Neural cell (in vitro differentiated cells): ENCODE measurements at regions not wholly inside any gene's neighbourhood (a gene's known extent, or its start where the extent isn't known, plus 50 kb on each side); places are given as distances from the start of the nearest gene placed in this dataset.

ENCODE experiments used
- H2AFZ ChIP-seq: fragments of 200-600, 300-800 bp; sonication (generic), shearing (Covaris generic); 2 replicates; pipeline ENCODE4 v1.6.0; 2014; ENCODE audit warnings: low read depth, mild to moderate bottlenecking, antibody characterized with exemption, low read length, moderate library complexity
- H3F3A ChIP-seq: fragments of 200-600 bp; shearing (Covaris generic); 2 replicates; pipeline ENCODE4 v1.6.1; 2016; ENCODE audit warnings: mild to moderate bottlenecking, moderate library complexity, mixed read lengths, antibody characterized with exemption, low read length; ENCODE audit not compliant: insufficient read depth, poor library complexity, severe bottlenecking
- H3K27ac ChIP-seq: fragments of 200-600, 300-800 bp; sonication (generic), shearing (Covaris generic); 2 replicates; pipeline ENCODE4 v1.5.1; 2014; ENCODE audit warnings: mild to moderate bottlenecking, low read length, moderate library complexity
- H3K27me3 ChIP-seq: fragments of 300-800, 200-600 bp; sonication (generic), shearing (Covaris generic); 2 replicates; pipeline ENCODE4 v1.6.0; 2014; ENCODE audit warnings: mild to moderate bottlenecking, low read depth, low read length, moderate library complexity; ENCODE audit not compliant: insufficient read depth
- H3K36me3 ChIP-seq: fragments of 300-800, 200-600 bp; sonication (generic), shearing (Covaris generic); 2 replicates; pipeline ENCODE4 v1.5.1; 2014; ENCODE audit warnings: mild to moderate bottlenecking, antibody characterized with exemption, low read length, moderate library complexity; ENCODE audit not compliant: insufficient read depth
- H3K4me2 ChIP-seq: fragments of 300-800, 200-600 bp; sonication (generic), shearing (Covaris generic); 2 replicates; pipeline ENCODE4 v1.6.0; 2014; ENCODE audit warnings: mild to moderate bottlenecking, low read length
- H3K4me3 ChIP-seq: fragments of 300-800, 200-600 bp; sonication (generic), shearing (Covaris generic); 2 replicates; pipeline ENCODE4 v1.5.1; 2014; ENCODE audit warnings: mild to moderate bottlenecking, low read length, moderate library complexity
- H3K79me2 ChIP-seq: fragments of 200-600 bp; shearing (Covaris generic); replicated peaks from 2 replicates; pipeline ENCODE4 v1.6.0; 2014; ENCODE audit warnings: mild to moderate bottlenecking, low read length, moderate library complexity; ENCODE audit not compliant: insufficient read depth
- H3K9ac ChIP-seq: fragments of 300-800, 200-600 bp; sonication (generic), shearing (Covaris generic); 2 replicates; pipeline ENCODE4 v1.6.1; 2016; ENCODE audit warnings: mild to moderate bottlenecking, low read length, mixed read lengths
- H3K9me2 ChIP-seq: fragments of 200-600 bp; shearing (Covaris generic); 2 replicates; pipeline ENCODE4 v1.6.1; 2016; ENCODE audit warnings: mild to moderate bottlenecking, low read length, mixed read lengths; ENCODE audit not compliant: insufficient read depth
- H3K9me3 ChIP-seq: fragments of 200-600, 300-800 bp; sonication (generic), shearing (Covaris generic); 2 replicates; pipeline ENCODE4 v1.6.1; 2016; ENCODE audit warnings: mild to moderate bottlenecking, mixed run types, low read length, moderate library complexity, mixed read lengths
- H4K20me1 ChIP-seq: fragments of 200-600 bp; shearing (Covaris generic); 2 replicates; pipeline ENCODE4 v1.6.1; 2016; ENCODE audit warnings: mild to moderate bottlenecking, mixed run types; ENCODE audit not compliant: insufficient read depth
- CTCF ChIP-seq: fragments of 450-650 bp; IDR thresholded peaks from 2 replicates; pipeline ENCODE4 v1.5.1; 2014; ENCODE audit warnings: antibody characterized with exemption, mild to moderate bottlenecking, moderate library complexity; ENCODE audit not compliant: poor library complexity, severe bottlenecking
- EP300 ChIP-seq: fragments of 450-650 bp; conservative IDR thresholded peaks from 2 replicates; pipeline ENCODE4 v1.6.1; 2014; ENCODE audit warnings: antibody characterized with exemption, mild to moderate bottlenecking, moderate library complexity; ENCODE audit not compliant: poor library complexity, severe bottlenecking
- EZH2 ChIP-seq: fragments of 200-600, 300-800 bp; shearing (Covaris generic), sonication (generic); IDR thresholded peaks from 2 replicates; pipeline ENCODE4 v1.6.1; 2014; ENCODE audit warnings: antibody characterized with exemption, low read length, borderline replicate concordance, mild to moderate bottlenecking; ENCODE audit not compliant: insufficient read depth, poor library complexity, severe bottlenecking
- MXI1 ChIP-seq: fragments of 450-650 bp; conservative IDR thresholded peaks from 2 replicates; pipeline ENCODE4 v1.6.1; 2014; ENCODE audit warnings: antibody characterized with exemption, mild to moderate bottlenecking; ENCODE audit not compliant: poor library complexity, severe bottlenecking
- POLR2AphosphoS5 ChIP-seq: IDR thresholded peaks from 2 replicates; pipeline ENCODE4 v1.6.1; 2012
- RAD21 ChIP-seq: fragments of 450-650 bp; conservative IDR thresholded peaks from 2 replicates; pipeline ENCODE4 v1.6.1; 2014; ENCODE audit warnings: antibody characterized with exemption, mild to moderate bottlenecking, moderate library complexity
- REST ChIP-seq: IDR thresholded peaks from 2 replicates; pipeline ENCODE4 v1.6.1; 2012; ENCODE audit warnings: borderline replicate concordance
- SMC3 ChIP-seq: fragments of 450-650 bp; conservative IDR thresholded peaks from 2 replicates; pipeline ENCODE4 v1.6.1; 2014; ENCODE audit warnings: antibody characterized with exemption, mild to moderate bottlenecking, moderate library complexity; ENCODE audit not compliant: poor library complexity
- TAF1 ChIP-seq: IDR thresholded peaks from 2 replicates; pipeline ENCODE4 v1.6.1; 2012; ENCODE audit warnings: low read depth

- no peaks in the 10 kb centered on the region for H3K79me2 ChIP-seq
- no peak overlapping the region for H3K27ac ChIP-seq
- H3K9ac ChIP-seq, result no peak overlapping the region
- H3F3A ChIP-seq, result no peaks in the 10 kb centered on the region
- H3K36me3 ChIP-seq, result no peaks in the 10 kb centered on the region
- H3K9me3 ChIP-seq, result no peaks in the 10 kb centered on the region
- H2AFZ ChIP-seq, result no peak overlapping the region
- no peaks in the 10 kb centered on the region for H3K27me3 ChIP-seq
- no peak overlapping the region for H3K4me3 ChIP-seq
- no peaks in the 10 kb centered on the region for H3K9me2 ChIP-seq
- no peak overlapping the region for H3K4me2 ChIP-seq
- no peak for TF ChIP-seq REST
- no peak for TF ChIP-seq RAD21
- no peak for TF ChIP-seq CTCF
- no peak for TF ChIP-seq EZH2
- TF ChIP-seq SMC3, result no peak
- no peak for TF ChIP-seq TAF1
- no peak for TF ChIP-seq POLR2AphosphoS5
- TF ChIP-seq EP300, result no peak
- TF ChIP-seq MXI1, result no peak
- H4K20me1 ChIP-seq, result no peaks in the 10 kb centered on the region
Measured at GRCh38 chr6:170028629-170029345, 262.1 kb downstream of the DLL1 start.

GRCh38 chr6:170027647-170028043, 263.2 kb downstream of the DLL1 start:
- no peaks in the 10 kb centered on the region for H3K9me2 ChIP-seq
- no peaks in the 10 kb centered on the region for H3K27me3 ChIP-seq
- TF ChIP-seq SMC3, result no peak
- no peak for TF ChIP-seq EZH2
- no peak for TF ChIP-seq EP300
- no peak for TF ChIP-seq REST
- no peak for TF ChIP-seq CTCF
- no peak for TF ChIP-seq POLR2AphosphoS5
- TF ChIP-seq TAF1, result no peak
- no peak for TF ChIP-seq RAD21
- no peak for TF ChIP-seq MXI1
- H3K79me2 ChIP-seq, result no peaks in the 10 kb centered on the region
- no peaks in the 10 kb centered on the region for H4K20me1 ChIP-seq
- H3K4me3 ChIP-seq, result no peak overlapping the region
- no peak overlapping the region for H2AFZ ChIP-seq
- no peak overlapping the region for H3K9ac ChIP-seq
- no peak overlapping the region for H3K27ac ChIP-seq
- H3K9me3 ChIP-seq, result no peaks in the 10 kb centered on the region
- H3K4me2 ChIP-seq, result no peak overlapping the region
- no peaks in the 10 kb centered on the region for H3K36me3 ChIP-seq
- H3F3A ChIP-seq, result no peaks in the 10 kb centered on the region
